Stimulated activated CD4-positive, alpha-beta T cell treated with anti-CD3 and anti-CD28 coated beads, Interleukin-15, amount 100 ng/mL, for 24 hours (primary cell): ENCODE measurements at regions not wholly inside any gene's neighbourhood (a gene's known extent, or its start where the extent isn't known, plus 50 kb on each side); places are given as distances from the start of the nearest gene placed in this dataset.

Experiments used
- DNase-seq: peaks from one replicate; pipeline ENCODE4 v3.0.0-alpha.2; 2020

DNA sequence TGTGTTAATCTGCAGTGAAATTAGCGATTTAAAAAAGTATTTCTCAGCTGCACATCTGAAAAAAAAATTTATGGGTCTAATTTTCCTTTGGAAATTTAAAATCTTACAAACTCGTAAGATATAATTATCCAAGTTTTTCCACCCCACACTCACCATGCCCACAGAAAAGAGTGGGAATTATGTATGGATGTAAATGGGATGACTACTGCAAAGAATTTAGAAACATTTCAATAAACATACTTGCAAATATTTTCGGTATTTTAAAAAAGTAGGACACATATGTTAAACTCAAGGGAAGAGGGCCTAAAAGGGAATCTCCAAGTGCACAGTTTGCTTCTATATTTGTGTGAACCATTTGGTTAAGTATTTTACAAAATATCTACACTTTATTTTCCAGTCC lies 1039.9 kb upstream of the POU3F3 start:
- DNase-seq, result no peak

DNA sequence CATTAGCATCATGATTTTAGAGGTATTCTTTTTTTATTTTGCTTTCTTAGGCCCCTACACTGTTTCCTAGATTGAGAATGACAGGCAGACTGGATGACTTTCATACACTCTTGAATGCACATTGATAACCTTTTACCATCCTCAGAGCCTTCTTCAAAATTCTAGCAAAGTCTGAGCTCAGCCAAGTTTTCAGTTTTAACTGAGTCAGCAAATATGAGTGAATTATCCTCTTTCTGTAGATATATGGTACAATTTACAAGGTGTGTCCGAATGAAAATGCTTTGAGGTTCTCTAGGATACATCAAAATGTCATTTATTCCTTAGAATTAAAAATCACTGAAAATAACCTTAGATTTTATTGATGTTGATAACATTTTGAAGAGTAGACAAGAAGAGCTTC lies 1038.2 kb upstream of the POU3F3 start:
- DNase-seq, result no peak

DNA sequence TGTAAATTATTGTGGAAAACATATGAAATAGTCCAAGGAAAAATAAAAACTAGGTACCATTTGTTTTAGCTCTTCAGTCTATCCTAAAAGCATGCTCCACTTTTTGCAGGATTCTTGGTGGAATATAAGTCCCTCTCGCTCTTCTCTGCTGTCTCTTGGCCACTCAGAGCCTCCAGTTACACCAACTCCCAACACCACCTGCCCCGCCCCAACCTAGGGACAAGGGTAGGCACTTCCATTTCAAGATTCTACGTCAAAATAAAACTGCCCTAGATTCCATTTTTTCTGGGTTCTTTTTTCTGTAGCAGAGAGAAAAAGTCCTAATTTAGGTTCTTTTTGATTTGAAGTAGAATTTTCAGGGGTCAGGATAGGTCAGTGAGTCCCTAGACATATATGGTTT lies 1036.2 kb upstream of the POU3F3 start:
- no peak for DNase-seq

DNA sequence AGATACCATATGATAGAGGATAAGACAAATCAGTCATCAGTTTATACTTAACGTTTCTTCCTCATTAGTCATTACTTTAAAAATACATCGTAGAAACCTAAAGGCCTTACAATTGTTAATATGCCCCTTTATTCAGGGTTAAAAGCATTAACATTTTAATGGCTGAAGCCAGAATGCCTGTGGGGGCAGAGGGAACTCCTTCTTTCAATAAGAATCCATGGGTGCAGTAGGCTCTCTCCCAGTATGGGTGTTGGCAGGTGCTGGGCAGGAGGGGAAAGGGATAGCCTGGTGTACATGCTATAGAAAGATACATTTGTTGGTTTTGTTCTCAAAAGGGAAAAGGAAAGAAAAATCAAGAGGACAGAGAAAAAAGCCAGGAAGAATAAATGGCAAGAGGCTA lies 1035.7 kb upstream of the POU3F3 start:
- DNase-seq, result no peak

DNA sequence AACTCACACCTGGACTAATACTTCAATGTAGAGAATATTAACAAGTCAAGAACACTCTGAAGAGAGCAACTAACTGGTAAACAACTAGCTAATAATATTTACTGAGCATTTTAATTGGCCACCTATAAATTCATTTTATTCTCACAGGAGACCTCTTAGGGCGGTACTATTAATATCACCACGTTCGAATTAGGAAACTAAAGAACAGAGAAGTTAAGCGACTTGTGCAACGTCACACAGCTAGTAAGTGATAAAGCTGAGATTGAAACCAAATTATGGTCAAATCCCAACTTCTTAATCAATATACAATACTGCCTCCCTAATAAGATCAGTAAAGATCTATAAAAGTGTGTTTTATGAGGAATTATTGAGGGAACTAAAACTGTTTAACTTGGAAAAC lies 1034.3 kb upstream of the POU3F3 start:
- DNase-seq, result no peak

DNA sequence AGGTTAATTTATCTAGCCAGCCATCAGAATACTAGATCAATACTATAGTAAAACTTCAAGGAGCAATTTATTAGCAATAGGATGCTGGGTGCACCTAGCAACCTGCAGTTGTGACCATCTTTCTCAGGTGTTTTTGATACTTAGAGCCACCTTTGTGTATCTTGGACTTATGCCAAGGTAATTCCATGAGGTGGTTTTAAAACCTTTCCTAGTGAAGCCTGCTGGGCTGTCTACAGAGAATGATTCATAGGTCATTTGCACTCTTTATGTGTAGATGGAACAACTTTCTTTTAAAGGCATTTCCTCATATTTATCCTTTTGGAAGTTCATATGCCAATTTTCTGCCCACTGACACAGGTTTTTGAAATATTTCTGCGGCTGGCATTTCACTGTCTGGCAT lies 1030.1 kb upstream of the POU3F3 start:
- no peak for DNase-seq

DNA sequence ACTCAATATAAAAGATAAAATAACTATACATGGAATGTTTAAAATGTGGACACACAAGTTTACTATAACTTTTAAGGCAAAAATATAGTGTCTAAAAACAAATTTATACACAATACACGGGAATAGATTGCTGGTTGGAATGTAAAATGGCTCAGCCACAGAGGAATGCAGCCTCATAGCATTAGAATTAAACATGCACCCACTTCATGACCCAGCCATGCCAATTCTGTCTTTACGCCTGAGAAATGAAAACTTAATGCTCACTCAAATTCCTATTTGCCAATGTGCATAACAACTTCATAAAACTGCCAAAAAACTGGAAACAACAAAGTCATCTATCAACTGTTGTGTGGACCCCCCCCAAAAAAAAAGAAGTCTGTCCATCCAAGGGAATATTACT lies 1006.6 kb upstream of the POU3F3 start:
- DNase-seq, result no peak

DNA sequence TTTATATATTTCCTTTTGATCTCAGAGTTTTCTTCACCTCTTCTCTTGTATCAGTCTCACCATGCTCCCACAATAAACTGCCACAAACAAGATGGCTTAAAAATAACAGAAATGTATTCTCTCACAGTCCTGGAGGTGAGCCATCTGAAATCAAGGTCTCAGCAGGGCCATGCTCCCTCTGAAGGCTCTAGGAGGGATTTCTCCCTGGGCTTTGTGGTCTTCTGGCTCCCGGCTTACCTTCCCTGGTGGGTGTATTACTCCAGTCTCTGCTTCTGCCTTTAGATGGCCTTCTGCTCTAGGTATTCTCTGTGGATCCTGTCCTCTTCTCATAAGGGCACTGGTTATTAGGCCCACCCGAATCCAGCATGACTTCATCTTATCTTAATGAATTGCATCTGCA lies 994.7 kb upstream of the POU3F3 start:
- DNase-seq, result no peak

DNA sequence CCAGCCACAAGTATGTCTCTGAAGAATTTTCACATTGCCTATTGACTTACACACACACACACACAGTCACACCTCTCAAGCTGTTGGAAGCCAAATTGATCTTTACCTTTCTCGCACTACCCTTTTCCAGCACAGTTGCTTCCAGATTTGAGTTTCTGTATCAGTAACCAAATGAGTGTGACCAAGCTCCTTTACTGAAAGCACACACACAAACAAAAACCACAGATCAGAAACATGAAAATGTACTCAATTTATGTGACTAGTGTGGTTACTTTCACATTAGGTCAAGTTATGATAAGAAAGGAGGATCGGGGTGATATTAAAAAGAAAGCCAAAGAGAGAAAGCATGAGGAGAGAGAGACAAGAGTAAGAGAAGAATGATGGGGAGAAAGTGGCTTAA lies 993.9 kb upstream of the POU3F3 start:
- no peak for DNase-seq

DNA sequence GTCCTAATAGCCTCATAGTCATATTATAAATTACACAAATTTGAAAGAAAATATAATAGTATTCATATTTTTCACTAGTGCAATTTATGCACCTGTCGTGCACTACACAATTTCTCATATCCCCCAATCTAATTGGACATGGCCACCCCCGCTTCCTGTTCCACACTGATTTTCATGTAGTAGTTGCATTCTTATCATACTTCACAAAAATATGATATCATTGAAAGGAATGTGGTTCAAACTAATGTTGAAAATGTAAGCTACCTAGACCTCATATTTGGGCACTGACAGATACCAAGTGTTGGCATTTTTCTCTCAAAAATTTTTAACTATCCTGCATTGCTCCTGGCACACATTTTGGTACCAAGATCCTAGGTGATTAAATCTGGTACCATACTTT lies 985.5 kb upstream of the POU3F3 start:
- no peak for DNase-seq

DNA sequence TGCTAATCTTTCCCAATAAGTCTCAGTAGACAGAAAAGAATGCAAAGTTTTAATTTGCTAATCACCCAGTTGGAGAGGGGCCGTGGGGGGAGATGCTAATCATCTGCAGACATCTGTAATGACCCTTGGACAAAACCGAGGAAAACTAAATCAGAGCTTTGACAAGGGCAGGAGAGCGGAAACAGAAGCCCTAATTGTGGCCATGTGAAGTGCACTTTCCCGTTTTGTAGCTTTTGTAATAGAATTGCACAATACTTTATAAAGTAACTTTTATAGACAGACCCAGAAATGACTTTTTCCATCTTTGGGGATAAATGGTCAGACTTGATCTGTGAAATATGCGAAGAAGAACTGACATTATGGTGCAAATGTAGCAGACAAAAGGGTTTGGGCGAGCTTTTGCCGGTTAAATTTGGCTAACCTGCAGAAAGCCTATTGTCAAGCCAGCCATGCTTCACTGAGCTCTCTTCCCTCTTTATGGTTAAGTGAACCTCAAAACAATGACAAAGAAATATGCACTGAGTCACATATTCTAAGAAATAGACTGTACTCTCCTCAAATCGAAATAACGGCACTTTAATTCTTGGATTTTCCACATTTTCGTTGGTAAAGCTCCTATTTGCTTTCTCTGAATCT lies 980.1 kb upstream of the POU3F3 start:
- DNase-seq, result no peak

DNA sequence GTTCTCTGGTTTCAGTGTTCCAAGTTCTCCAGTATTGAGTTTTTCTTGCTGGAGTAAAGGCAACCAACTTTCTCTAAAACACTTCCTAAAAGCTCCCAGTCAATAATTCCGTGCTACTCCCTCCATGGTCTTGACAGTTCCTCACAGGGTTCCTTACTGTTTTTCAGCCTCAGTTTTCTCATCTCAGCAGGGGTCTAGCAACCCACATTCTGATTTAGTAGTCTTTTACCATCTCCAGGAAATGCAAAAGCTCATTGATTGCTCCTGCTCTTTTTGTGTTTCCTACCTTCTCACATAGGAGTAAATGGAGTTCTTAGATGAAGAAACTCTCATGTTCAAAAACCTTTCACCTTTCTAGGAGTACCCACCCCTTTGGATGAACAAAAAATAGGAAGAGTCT lies 978.8 kb upstream of the POU3F3 start:
- no peak for DNase-seq

DNA sequence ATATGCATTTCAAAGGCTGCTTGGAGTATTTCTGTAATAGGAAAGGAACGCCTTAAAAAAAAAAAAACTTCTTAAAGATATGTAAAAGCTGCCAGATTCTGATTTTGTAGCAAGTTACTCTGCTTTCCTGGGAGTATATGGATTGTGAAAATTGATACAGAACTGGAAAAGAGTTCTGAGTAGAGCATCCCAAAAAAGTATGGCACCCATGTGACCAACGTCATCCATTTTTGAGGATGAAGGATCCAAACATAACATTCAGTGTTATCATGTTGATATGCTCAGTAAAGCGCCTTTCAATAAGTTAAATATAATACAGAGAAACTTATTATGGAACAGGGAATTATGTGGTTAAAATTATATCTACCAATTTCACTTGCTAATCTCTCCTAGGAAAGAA lies 978.4 kb upstream of the POU3F3 start:
- no peak for DNase-seq

DNA sequence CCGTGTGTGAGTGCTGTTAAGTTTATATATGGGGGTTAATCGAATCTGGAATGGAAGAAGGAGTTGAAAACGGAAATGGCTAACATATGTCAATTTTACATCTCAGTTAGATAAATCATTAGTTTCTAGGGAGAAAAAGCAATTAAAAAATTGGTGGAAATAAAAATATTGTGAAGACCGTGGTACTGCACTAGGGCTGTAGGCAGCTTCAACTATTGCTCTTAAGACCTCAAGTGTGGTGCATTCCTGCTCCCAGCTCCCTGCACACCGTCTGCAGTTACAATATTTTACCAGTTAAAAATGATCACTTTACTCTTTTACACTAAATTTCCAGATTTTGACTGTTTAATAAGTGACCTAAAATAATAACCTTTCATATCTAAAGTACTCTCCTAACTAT lies 977.3 kb upstream of the POU3F3 start:
- DNase-seq, result no peak

DNA sequence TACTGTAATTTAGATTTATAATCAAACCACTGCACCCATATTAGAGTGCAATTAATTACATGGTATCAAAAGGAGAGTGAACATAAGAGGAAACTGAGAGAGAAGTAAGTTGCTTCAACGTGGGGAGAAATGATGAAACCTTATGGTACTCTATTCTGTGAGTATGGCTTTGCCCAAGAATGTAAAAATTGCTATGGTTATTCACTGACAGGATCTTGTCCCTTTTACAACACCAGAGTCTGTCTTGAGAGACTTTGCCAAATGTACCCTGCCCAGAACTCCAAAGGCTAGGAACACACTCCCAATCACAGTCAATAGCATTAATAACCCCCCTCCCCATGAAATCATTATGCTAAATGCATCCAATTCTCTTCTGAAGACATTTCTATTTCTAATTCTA lies 974.8 kb upstream of the POU3F3 start:
- DNase-seq, result no peak

DNA sequence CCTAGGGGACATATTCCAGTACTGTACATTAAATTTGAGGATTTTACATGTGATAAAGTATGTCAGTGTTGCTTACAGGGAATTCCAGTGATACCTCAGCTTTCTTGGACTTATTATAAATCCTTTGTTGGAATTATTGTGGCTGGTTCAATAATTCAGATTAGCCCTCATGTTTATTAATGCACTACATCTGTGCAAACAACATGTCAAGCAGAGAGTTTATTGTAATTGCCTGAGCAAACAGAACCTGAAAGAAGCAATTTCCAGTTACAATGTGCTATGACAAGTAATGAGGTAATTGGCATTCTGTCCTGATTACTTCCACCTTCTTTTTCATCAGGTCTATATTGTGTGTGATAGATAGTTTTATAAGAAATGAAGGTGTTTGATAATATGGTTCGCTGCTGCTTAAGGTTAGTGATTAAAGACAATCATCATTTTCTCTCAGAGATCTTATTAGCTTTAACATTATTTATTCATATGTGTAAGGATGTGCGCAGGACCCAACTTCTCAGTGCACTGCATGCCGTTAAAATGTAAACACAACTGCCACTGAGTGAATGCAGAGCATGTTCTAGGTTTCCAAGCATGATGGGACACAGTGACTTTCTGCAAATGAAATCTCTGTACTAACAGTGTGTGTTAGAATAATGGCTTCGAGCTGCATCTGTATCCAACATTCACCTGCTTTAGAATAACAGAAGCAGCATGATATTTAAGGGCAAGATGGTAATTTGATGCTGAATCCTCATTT lies 973.7 kb upstream of the POU3F3 start:
- no peak for DNase-seq

DNA sequence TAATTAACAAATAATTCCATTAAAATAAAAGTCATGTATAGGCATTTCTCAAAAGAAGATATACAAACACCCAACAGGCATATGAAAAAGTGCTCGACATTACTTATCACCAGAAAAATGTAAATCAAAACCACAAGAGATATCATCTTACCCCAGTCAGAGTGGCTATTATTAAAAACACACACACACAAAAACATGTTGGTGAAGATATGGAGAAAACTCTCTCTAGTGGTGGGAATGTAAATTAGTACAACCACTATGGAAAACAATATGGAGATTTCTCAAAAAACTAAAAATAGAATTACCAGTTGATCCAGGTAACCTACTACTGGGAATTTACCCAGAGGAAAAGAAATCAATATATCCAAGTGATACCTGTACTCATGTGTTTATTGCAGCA lies 966.3 kb upstream of the POU3F3 start:
- no peak for DNase-seq

DNA sequence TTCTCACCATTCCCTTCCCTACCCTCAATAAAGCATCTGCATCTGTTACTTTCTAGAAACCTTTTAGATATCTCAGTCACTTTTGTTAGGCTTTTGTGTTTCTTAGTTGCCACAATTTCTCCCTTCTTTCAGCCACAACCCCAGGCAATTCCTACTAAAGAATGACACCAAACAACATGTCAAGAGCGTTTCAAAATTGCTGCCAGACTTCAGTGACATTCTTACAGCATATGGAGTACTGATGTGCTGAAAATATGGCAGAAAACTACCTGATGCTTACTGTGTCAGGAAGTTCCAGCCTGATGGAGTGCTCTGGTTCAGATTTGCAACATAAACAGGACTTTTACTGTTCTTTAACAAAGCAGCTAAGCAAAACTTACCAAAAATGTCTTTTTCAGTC lies 957.7 kb upstream of the POU3F3 start:
- DNase-seq, result no peak

DNA sequence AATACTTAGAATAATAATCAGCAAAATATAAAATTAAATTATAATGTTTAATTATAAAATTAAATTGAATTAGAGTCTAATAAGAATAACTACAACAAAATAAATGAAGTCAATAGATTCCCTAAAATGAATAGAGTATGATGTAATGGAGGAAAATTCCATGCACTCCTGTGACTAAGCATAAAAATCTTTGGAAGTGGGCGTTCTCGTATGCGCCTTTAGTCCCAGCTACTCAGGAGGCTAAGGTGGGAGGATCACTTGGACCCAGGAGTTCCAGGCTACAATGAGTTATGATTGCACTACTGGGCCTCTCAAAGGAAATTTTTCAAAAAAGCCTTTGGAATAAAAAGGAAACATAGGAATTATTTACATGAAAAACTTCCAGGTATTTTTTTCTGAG lies 955.4 kb upstream of the POU3F3 start:
- no peak for DNase-seq

DNA sequence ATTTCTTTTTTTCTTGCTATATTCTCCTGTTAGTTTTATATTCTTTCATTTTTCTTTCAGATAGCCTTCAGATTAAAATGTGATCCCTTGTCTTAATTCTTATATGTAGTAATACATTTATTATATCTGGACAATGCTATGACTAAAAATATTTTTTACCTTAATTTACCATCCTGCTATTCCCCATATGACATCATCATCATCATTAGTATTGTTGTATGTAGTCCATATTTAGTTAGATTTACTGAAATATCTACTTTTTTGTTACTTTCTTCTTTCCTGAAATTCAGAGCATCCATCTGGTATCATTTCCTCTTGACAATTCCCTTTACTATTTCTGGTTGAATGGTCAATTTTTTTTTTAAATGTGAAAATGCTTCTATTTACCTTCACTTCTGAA lies 951.6 kb upstream of the POU3F3 start:
- DNase-seq, result no peak

DNA sequence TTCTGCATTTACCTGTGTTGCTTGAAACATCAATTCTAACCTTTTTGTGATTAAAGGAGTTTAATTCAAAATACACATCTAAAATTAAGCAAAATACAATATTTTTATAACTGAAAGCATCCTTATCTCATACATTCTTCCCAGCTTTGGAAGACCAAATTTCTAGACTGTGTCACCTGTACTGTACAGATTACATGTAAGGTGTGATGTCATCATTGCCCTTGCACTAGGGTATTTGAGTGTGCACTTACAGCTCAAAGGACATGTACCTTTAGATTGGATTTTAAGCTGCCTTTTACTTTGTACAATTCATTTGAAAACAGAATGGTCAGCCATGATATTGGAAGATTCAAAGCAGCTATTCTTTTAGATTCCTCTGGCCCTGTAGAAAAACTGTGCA lies 932.8 kb upstream of the POU3F3 start:
- DNase-seq, result no peak

DNA sequence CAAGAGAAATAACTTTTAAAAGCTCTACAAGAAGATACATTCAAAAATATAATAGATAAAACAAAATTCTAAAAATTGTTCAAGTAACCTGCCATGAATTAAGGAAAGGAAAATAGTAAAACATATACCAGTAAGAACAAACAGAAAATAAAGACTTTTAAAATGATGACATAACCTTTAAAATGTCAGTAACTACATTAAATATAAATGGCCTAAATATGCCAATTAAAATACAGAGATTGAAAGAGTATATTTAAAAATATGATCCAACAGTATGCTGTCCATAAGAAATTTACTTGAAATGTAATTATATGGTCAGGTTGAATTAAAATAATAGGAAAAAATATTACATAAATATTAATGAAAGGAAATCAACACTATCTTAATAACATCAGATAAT lies 911.7 kb upstream of the POU3F3 start:
- DNase-seq, result no peak

DNA sequence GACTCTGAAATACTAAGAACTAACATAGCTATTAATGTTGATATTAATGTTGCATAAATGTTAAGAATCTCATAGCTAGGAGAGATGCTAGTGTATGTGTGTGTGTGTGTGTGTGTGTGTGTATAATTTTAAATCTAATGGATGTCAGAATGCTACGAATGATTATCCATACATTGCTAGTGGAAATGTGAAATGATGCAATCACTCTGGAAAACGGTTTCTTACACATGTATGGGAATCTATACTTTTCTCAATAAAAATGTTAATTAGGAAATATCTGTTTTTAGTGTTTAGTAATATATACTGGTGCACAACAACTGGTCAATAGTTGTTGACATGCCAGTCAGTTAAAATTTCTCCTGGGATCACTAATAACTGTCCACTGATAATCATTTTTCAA lies 908.8 kb upstream of the POU3F3 start:
- DNase-seq, result no peak

DNA sequence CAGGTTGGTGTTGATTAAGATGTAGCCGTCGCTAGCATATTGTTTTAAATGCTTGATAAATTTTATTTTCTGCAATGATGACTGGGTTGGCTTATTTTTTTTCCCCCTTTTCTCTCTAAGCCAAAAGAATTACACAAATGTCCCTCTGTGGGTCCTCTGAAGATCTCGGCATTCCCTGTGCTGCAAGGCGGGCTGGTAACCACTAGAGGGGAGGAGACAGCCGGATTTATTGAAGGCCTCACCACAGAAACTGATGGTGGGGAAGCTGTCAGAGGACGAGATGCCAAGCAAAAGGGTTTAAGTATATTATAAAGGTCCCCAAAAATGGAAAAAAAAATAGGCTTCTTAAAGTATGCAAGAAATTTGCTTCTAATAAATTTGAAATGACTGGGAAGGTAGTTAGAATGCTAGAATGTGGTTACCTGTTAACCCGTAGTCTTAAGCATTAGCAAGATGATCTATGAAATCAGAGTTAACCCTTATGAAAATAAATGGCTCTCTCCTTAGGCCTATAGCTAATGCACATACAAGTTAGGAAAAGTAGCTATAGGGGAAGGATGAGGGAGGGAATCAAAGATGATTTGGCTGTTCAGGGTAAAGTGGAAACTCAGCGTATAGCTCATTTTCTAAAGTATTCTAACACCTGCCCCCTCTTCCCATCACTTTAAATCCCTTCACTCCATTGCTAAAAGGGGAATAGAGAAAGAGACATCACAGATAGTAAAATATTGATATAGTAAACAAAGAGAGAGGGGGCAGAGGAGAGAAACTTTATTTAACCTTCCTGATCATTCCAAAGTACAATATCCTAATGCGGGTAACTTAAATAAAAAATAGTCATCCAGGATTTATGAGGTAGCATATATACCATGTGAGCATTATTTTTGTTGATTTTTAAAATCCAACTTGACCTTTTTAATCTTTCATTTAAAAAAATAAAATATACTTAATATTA lies 894.5 kb upstream of the POU3F3 start:
- no peak for DNase-seq
